ENCODE measurements at regions not wholly inside any gene's neighbourhood (a gene's known extent, or its start where the extent isn't known, plus 50 kb on each side); places are given as distances from the start of the nearest gene placed in this dataset.

- TF ChIP-seq ZNF224 (CRISPR knock-in tag; IDR thresholded peaks at IDR 0.05), result no peak
- no peak for TF ChIP-seq POLR2AphosphoS5 (IDR thresholded peaks at IDR 0.05; ENCODE audit: control insufficient read depth, insufficient read depth, low read depth, low read length)
- TF ChIP-seq, protein P1, sequence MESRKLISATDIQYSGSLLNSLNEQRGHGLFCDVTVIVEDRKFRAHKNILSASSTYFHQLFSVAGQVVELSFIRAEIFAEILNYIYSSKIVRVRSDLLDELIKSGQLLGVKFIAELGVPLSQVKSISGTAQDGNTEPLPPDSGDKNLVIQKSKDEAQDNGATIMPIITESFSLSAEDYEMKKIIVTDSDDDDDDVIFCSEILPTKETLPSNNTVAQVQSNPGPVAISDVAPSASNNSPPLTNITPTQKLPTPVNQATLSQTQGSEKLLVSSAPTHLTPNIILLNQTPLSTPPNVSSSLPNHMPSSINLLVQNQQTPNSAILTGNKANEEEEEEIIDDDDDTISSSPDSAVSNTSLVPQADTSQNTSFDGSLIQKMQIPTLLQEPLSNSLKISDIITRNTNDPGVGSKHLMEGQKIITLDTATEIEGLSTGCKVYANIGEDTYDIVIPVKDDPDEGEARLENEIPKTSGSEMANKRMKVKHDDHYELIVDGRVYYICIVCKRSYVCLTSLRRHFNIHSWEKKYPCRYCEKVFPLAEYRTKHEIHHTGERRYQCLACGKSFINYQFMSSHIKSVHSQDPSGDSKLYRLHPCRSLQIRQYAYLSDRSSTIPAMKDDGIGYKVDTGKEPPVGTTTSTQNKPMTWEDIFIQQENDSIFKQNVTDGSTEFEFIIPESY (CRISPR knock-in tag; IDR thresholded peaks at IDR 0.05), result no peak
- TF ChIP-seq, protein P2, sequence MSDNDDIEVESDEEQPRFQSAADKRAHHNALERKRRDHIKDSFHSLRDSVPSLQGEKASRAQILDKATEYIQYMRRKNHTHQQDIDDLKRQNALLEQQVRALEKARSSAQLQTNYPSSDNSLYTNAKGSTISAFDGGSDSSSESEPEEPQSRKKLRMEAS (CRISPR knock-in tag; IDR thresholded peaks at IDR 0.05), result no peak
- TF ChIP-seq ZNF121 (CRISPR knock-in tag; conservative IDR thresholded peaks at IDR 0.05), result no peak
- TF ChIP-seq ZNF124 (CRISPR knock-in tag; IDR thresholded peaks at IDR 0.05), result no peak
- TF ChIP-seq RBBP5 (IDR thresholded peaks at IDR 0.05; ENCODE audit: borderline replicate concordance, insufficient read depth, low read length, poor library complexity, severe bottlenecking), result no peak
- no peak for TF ChIP-seq RAD21 (CRISPR knock-in tag; conservative IDR thresholded peaks at IDR 0.05 in 1 of 2, IDR thresholded peaks at IDR 0.05 in 1 of 2)
- TF ChIP-seq LARP7 (IDR thresholded peaks at IDR 0.05), result no peak
- no peak for TF ChIP-seq TEAD1 (CRISPR knock-in tag; IDR thresholded peaks at IDR 0.05)
These were observed 205.9 kb downstream of the KIF21A start for GRCh38 chr12:39237004-39237403.

All from K562 (cell line).